CD14-positive monocyte (primary cell): ENCODE measurements at regions not wholly inside any gene's neighbourhood (a gene's known extent, or its start where the extent isn't known, plus 50 kb on each side); places are given as distances from the start of the nearest gene placed in this dataset.

ENCODE experiments used
- DNase-seq, 3 donors: peaks; one replicate each; pipeline ENCODE4 v3.0.0-alpha.2; 2011 to 2022
- H2AFZ ChIP-seq: 2 replicates; pipeline ENCODE4 v1.6.0; 2012; ENCODE audit warnings: mild to moderate bottlenecking, low read depth, low read length, inconsistent platforms; ENCODE audit not compliant: insufficient read depth, poor library complexity, severe bottlenecking
- H3K27ac ChIP-seq, 2 donors: 1 replicate in 1 of 2; 2 replicates in 1 of 2; pipeline ENCODE4 v1.5.1; 2012 to 2013; ENCODE audit warnings: low read length in 2 of 2, control low read depth in 1 of 2, inconsistent platforms in 1 of 2, low read depth in 1 of 2, mild to moderate bottlenecking in 1 of 2
- H3K27me3 ChIP-seq, 2 donors: one replicate each; pipeline versions ENCODE4 v1.6.0 to v1.6.1; 2011 to 2013; ENCODE audit warnings: low read length in 2 of 2; ENCODE audit not compliant: control insufficient read depth in 2 of 2, insufficient read depth in 2 of 2
- H3K36me3 ChIP-seq, 2 donors: replicated peaks in 1 of 2; 1 replicate in 1 of 2; 2 replicates in 1 of 2; pipeline versions ENCODE4 v1.5.1 to v1.6.1; 2012 to 2013; ENCODE audit warnings: low read length in 2 of 2, control low read depth in 1 of 2, inconsistent platforms in 1 of 2, mild to moderate bottlenecking in 1 of 2; ENCODE audit not compliant: insufficient read depth in 2 of 2, control insufficient read depth in 1 of 2
- H3K4me1 ChIP-seq, 2 donors: 1 replicate in 1 of 2; 2 replicates in 1 of 2; pipeline versions ENCODE4 v1.5.1 to v1.6.1; 2012 to 2013; ENCODE audit warnings: low read length in 2 of 2, control low read depth in 1 of 2, inconsistent platforms in 1 of 2, mild to moderate bottlenecking in 1 of 2, moderate library complexity in 1 of 2; ENCODE audit not compliant: insufficient read depth in 2 of 2, control insufficient read depth in 1 of 2
- H3K4me2 ChIP-seq: replicated peaks from 2 replicates; pipeline ENCODE3; 2012; ENCODE audit warnings: low read length, moderate library complexity, mild to moderate bottlenecking; ENCODE audit not compliant: poor library complexity, severe bottlenecking; ENCODE audit errors: extremely low read depth
- H3K4me3 ChIP-seq, 3 experiments: fragments of 200-600 bp in 1 of 3; sonication (generic) in 1 of 3; replicated peaks in 1 of 3; 1 replicate in 2 of 3; 2 replicates in 1 of 3; pipeline ENCODE4 v1.5.1; 2011 to 2013; ENCODE audit warnings: low read length in 3 of 3, mild to moderate bottlenecking in 3 of 3, control low read depth in 2 of 3, low read depth in 2 of 3, inconsistent platforms in 1 of 3, moderate library complexity in 1 of 3
- H3K79me2 ChIP-seq: 2 replicates; pipeline ENCODE4 v1.6.0; 2012; ENCODE audit warnings: mild to moderate bottlenecking, control low read depth, inconsistent platforms, low read length, moderate library complexity; ENCODE audit not compliant: insufficient read depth
- H3K9ac ChIP-seq: 2 replicates; pipeline ENCODE4 v1.6.0; 2017; ENCODE audit warnings: low read length, mild to moderate bottlenecking; ENCODE audit not compliant: insufficient read depth, poor library complexity, severe bottlenecking
- H3K9me3 ChIP-seq, 2 donors: replicated peaks in 1 of 2; 1 replicate in 1 of 2; 2 replicates in 1 of 2; pipeline versions ENCODE4 v1.5.1 to v1.6.1; 2012 to 2013; ENCODE audit warnings: low read length in 2 of 2, control low read depth in 1 of 2; ENCODE audit not compliant: control insufficient read depth in 1 of 2, insufficient read depth in 1 of 2
- H4K20me1 ChIP-seq: 2 replicates; pipeline ENCODE4 v1.6.0; 2012; ENCODE audit warnings: mild to moderate bottlenecking, low read length, control low read depth, moderate library complexity; ENCODE audit not compliant: insufficient read depth
- H3K27ac Mint-ChIP-seq, 7 donors: one replicate each; pipeline ENCODE4 v1.8.0; 2020; ENCODE audit warnings: mild to moderate bottlenecking in 7 of 7, mixed read lengths in 7 of 7, moderate library complexity in 6 of 7, inconsistent platforms in 2 of 7
- H3K27me3 Mint-ChIP-seq, 3 donors: one replicate each; pipeline ENCODE4 v1.8.0; 2021 to 2022; ENCODE audit warnings: low read depth in 3 of 3, mild to moderate bottlenecking in 3 of 3, mixed read lengths in 3 of 3, moderate library complexity in 3 of 3, inconsistent platforms in 1 of 3
- H3K36me3 Mint-ChIP-seq, 2 donors: one replicate each; pipeline ENCODE4 v1.8.0; 2020; ENCODE audit warnings: mixed read lengths in 2 of 2, inconsistent platforms in 1 of 2, mild to moderate bottlenecking in 1 of 2
- H3K4me1 Mint-ChIP-seq: one replicate; pipeline ENCODE4 v1.8.0; 2020; ENCODE audit warnings: mild to moderate bottlenecking, mixed read lengths
- H3K4me3 Mint-ChIP-seq, 2 donors: one replicate each; pipeline ENCODE4 v1.8.0; 2020; ENCODE audit warnings: mild to moderate bottlenecking in 2 of 2, mixed read lengths in 2 of 2, moderate library complexity in 1 of 2
- H3K9me3 Mint-ChIP-seq, 7 donors: one replicate each; pipeline ENCODE4 v1.8.0; 2020 to 2022; ENCODE audit warnings: mixed read lengths in 7 of 7, mild to moderate bottlenecking in 6 of 7, moderate library complexity in 6 of 7, inconsistent platforms in 2 of 7
- CTCF ChIP-seq: fragments of 200-600 bp; IDR thresholded peaks from one replicate; pipeline ENCODE4 v1.8.0; 2022; ENCODE audit warnings: antibody characterized with exemption, mild to moderate bottlenecking
- WGBS: methylation state at CpG from one replicate; pipeline ENCODE4 v1.1.5; 2013; ENCODE audit warnings: missing lambda C conversion rate; ENCODE audit not compliant: insufficient coverage; 5-methylcytosine and 5-hydroxymethylcytosine counted together
- intact Hi-C, 2 donors: fragments of 100-400 bp; cut with micrococcal nuclease; formaldehyde crosslinking; loops; one replicate each; pipeline versions ENCODE4 v1.15.0 to v1.15.1; 2023

GRCh38 chr5:68027519-68027918 lies 188.0 kb upstream of the PIK3R1 start:
- Mint-ChIP-seq H3K4me3 (no peak overlapping the region), H3K27me3 (no peaks in the 10 kb centered on the region), H3K36me3 (no peaks in the 10 kb centered on the region), H3K27ac (no peak overlapping the region), H3K4me1 (no peaks in the 10 kb centered on the region), H3K9me3 (peaks cover 0 to 2% (median 0%) of the 10 kb centered on the region in 7 donors)
- Histone ChIP-seq H3K9me3 (no peaks in the 10 kb centered on the region), H3K4me3 (no peak overlapping the region), H2AFZ (no peak overlapping the region), H3K4me2 (no peak overlapping the region), H3K27me3 (no peaks in the 10 kb centered on the region), H4K20me1 (no peaks in the 10 kb centered on the region), H3K79me2 (no peaks in the 10 kb centered on the region), H3K27ac (no peak overlapping the region), H3K9ac (no peak overlapping the region), H3K36me3 (no peaks in the 10 kb centered on the region), H3K4me1 (no peaks in the 10 kb centered on the region)
- WGBS = 67% methylated on average over 1 of the region's 4 CpGs
- DNase-seq = no peak
- TF ChIP-seq CTCF = no peak
- intact Hi-C loops = no loop called here

- no CpG with 5 or more reads among the region's 1 CpG for WGBS
- Mint-ChIP-seq H3K9me3 (peaks cover 0 to 2% (median 0%) of the 10 kb centered on the region in 7 donors), H3K27me3 (no peaks in the 10 kb centered on the region), H3K36me3 (no peaks in the 10 kb centered on the region), H3K4me1 (no peaks in the 10 kb centered on the region), H3K27ac (no peak overlapping the region), H3K4me3 (no peak overlapping the region)
- peak in 1 of 3 donors; percentile 43 for DNase-seq
- no peak overlapping the region for H2AFZ ChIP-seq
- no peak overlapping the region for H3K9ac ChIP-seq
- H3K36me3 ChIP-seq = no peaks in the 10 kb centered on the region
- H3K79me2 ChIP-seq = no peaks in the 10 kb centered on the region
- no peaks in the 10 kb centered on the region for H4K20me1 ChIP-seq
- no peak overlapping the region for H3K4me3 ChIP-seq
- H3K4me1 ChIP-seq = no peaks in the 10 kb centered on the region
- intact Hi-C loops = no loop called here
- no peak overlapping the region for H3K27ac ChIP-seq
- TF ChIP-seq CTCF = no peak
- H3K27me3 ChIP-seq = no peaks in the 10 kb centered on the region
- no peaks in the 10 kb centered on the region for H3K9me3 ChIP-seq
- H3K4me2 ChIP-seq = no peak overlapping the region
Observed at GRCh38 chr5:68026092-68026885, 189.3 kb upstream of the PIK3R1 start.
